Stimulated activated CD4-positive, alpha-beta T cell treated with anti-CD3 and anti-CD28 coated beads, Interleukin-1b, Interleukin-23, amount 100 ng/mL, for 4 hours (primary cell): ENCODE measurements at regions not wholly inside any gene's neighbourhood (a gene's known extent, or its start where the extent isn't known, plus 50 kb on each side); places are given as distances from the start of the nearest gene placed in this dataset.
A peak's percentile ranks its signal among the peaks of the same experiment; 100 is the strongest.
"Not testable (repeated sequence)": the region's sequence is repeated elsewhere in the genome, so short reads cannot be mapped to it uniquely, and the experiment has no call there.

Experiments used
- DNase-seq, 2 donors: peaks; one replicate each; pipeline ENCODE4 v3.0.0-alpha.2; 2020; ENCODE audit warnings: low read depth in 2 of 2

- no peak for DNase-seq
These were observed 59.7 kb downstream of the GPX5 start for GRCh38 chr6:28585335-28585734.

- DNase-seq = no peak
These were observed 60.6 kb downstream of the GPX5 start for GRCh38 chr6:28586324-28586723.

GRCh38 chr6:28586962-28587745 lies 61.5 kb downstream of the GPX5 start:
- peak; percentile 42 to 54 for DNase-seq

- no peak for DNase-seq
These were observed 62.0 kb downstream of the GPX5 start for GRCh38 chr6:28587746-28588075.

- DNase-seq = no peak
These were observed 63.0 kb downstream of the GPX5 start for GRCh38 chr6:28588666-28589065.

- peak in 1 of 2 donors; percentile 8 for DNase-seq
These were observed 63.7 kb downstream of the GPX5 start for GRCh38 chr6:28589234-28589956.

- no peak for DNase-seq
These were observed 64.3 kb downstream of the GPX5 start for GRCh38 chr6:28589957-28590349.

- no peak for DNase-seq
These were observed 71.6 kb downstream of the GPX5 start for GRCh38 chr6:28597217-28597835.

- DNase-seq = no peak
These were observed 72.4 kb downstream of the GPX5 start for GRCh38 chr6:28597924-28598722.

- DNase-seq = no peak
These were observed 73.3 kb downstream of the GPX5 start for GRCh38 chr6:28598757-28599686.

GRCh38 chr6:28600245-28600644 lies 74.6 kb downstream of the GPX5 start:
- DNase-seq = no peak

GRCh38 chr6:28603891-28604290 lies 78.2 kb downstream of the GPX5 start:
- no peak for DNase-seq

- DNase-seq = peak in 1 of 2 donors; percentile 48
These were observed 81.0 kb downstream of the GPX5 start for GRCh38 chr6:28606424-28607391.

- DNase-seq = no peak
These were observed 82.3 kb downstream of the GPX5 start for GRCh38 chr6:28607990-28608389.

GRCh38 chr6:28609672-28610071 lies 84.0 kb downstream of the GPX5 start:
- DNase-seq = no peak

- DNase-seq = no peak
These were observed 89.9 kb downstream of the GPX5 start for GRCh38 chr6:28615616-28615954.

GRCh38 chr6:28615955-28616747 lies 90.5 kb downstream of the GPX5 start:
- no peak for DNase-seq

- no peak for DNase-seq
These were observed 93.3 kb downstream of the GPX5 start for GRCh38 chr6:28618898-28619555.

GRCh38 chr6:28621268-28621667 lies 95.6 kb downstream of the GPX5 start:
- not testable (repeated sequence) for DNase-seq
